Fibroblast of lung (primary cell): ENCODE measurements at regions not wholly inside any gene's neighbourhood (a gene's known extent, or its start where the extent isn't known, plus 50 kb on each side); places are given as distances from the start of the nearest gene placed in this dataset.

Source experiments
- EZH2 ChIP-seq: IDR thresholded peaks from 2 replicates; pipeline ENCODE4 v1.5.1; 2012; ENCODE audit warnings: low read length, control low read depth, mild to moderate bottlenecking; ENCODE audit errors: missing control alignments
- TF ChIP-seq, protein P1 (sequence below), 2 donors: IDR thresholded peaks in 1 of 2; conservative IDR thresholded peaks in 1 of 2; 1 replicate in 1 of 2; 2 replicates in 1 of 2; pipeline ENCODE4 v1.5.1; 2011 to 2012; ENCODE audit warnings: low read length in 2 of 2, control low read depth in 1 of 2, inconsistent platforms in 1 of 2, low read depth in 1 of 2, mild to moderate bottlenecking in 1 of 2

- TF ChIP-seq, protein P1, sequence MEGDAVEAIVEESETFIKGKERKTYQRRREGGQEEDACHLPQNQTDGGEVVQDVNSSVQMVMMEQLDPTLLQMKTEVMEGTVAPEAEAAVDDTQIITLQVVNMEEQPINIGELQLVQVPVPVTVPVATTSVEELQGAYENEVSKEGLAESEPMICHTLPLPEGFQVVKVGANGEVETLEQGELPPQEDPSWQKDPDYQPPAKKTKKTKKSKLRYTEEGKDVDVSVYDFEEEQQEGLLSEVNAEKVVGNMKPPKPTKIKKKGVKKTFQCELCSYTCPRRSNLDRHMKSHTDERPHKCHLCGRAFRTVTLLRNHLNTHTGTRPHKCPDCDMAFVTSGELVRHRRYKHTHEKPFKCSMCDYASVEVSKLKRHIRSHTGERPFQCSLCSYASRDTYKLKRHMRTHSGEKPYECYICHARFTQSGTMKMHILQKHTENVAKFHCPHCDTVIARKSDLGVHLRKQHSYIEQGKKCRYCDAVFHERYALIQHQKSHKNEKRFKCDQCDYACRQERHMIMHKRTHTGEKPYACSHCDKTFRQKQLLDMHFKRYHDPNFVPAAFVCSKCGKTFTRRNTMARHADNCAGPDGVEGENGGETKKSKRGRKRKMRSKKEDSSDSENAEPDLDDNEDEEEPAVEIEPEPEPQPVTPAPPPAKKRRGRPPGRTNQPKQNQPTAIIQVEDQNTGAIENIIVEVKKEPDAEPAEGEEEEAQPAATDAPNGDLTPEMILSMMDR (conservative IDR thresholded peaks at IDR 0.05 in 1 of 2, IDR thresholded peaks at IDR 0.05 in 1 of 2; ENCODE audit: low read depth in 1 of 2, low read length in 2 of 2), result no peak
- no peak for TF ChIP-seq EZH2
These were observed 2016.6 kb downstream of the MAT2B start for GRCh38 chr5:165521816-165522610.
